Ramos (cell line): ENCODE measurements at regions not wholly inside any gene's neighbourhood (a gene's known extent, or its start where the extent isn't known, plus 50 kb on each side); places are given as distances from the start of the nearest gene placed in this dataset.
"Not testable (repeated sequence)": the region's sequence is repeated elsewhere in the genome, so short reads cannot be mapped to it uniquely, and the experiment has no call there.

Experiments
- in situ Hi-C: fragments of 300-500 bp; cut with MboI; formaldehyde crosslinking; loops from one replicate; pipeline ENCODE4 v1.14.3; 2022; ENCODE audit warnings: low sequenced_read_pairs; ENCODE audit not compliant: unreplicated experiment

GRCh38 chr2:199216253-199216652 lies 241.5 kb downstream of the SATB2 start:
- in situ Hi-C loops = no loop called here

GRCh38 chr2:199207011-199207410 lies 250.7 kb downstream of the SATB2 start:
- in situ Hi-C loops = no loop called here

GRCh38 chr2:199206536-199206935 lies 251.2 kb downstream of the SATB2 start:
- in situ Hi-C loops = no loop called here

- in situ Hi-C loops = no loop called here
Measured at GRCh38 chr2:199202964-199203363, 254.8 kb downstream of the SATB2 start.

GRCh38 chr2:199201539-199201938 lies 256.2 kb downstream of the SATB2 start:
- in situ Hi-C loops = no loop called here

- in situ Hi-C loops = no loop called here
Measured at GRCh38 chr2:199199797-199200196, 257.9 kb downstream of the SATB2 start.

- in situ Hi-C loops = no loop called here
Measured at GRCh38 chr2:199197448-199197847, 260.3 kb downstream of the SATB2 start.

- in situ Hi-C loops = no loop called here
Measured at GRCh38 chr2:199196686-199197085, 261.1 kb downstream of the SATB2 start.

- in situ Hi-C loops = no loop called here
Measured at GRCh38 chr2:199195927-199196502, 261.7 kb downstream of the SATB2 start.

- in situ Hi-C loops = no loop called here
Measured at GRCh38 chr2:199191461-199191860, 266.3 kb downstream of the SATB2 start.

- in situ Hi-C loops = no loop called here
Measured at GRCh38 chr2:199189229-199189628, 268.5 kb downstream of the SATB2 start.

- in situ Hi-C loops = no loop called here
Measured at GRCh38 chr2:199186301-199186751, 271.4 kb downstream of the SATB2 start.

GRCh38 chr2:199185174-199185573 lies 272.6 kb downstream of the SATB2 start:
- in situ Hi-C loops = not testable (repeated sequence)

GRCh38 chr2:199163613-199164458 lies 293.9 kb downstream of the SATB2 start:
- in situ Hi-C loops = no loop called here

GRCh38 chr2:199160677-199161465 lies 296.9 kb downstream of the SATB2 start:
- in situ Hi-C loops = no loop called here

GRCh38 chr2:199160081-199160480 lies 297.7 kb downstream of the SATB2 start:
- in situ Hi-C loops = no loop called here

- in situ Hi-C loops = no loop called here
Measured at GRCh38 chr2:199148076-199148845, 309.5 kb downstream of the SATB2 start.

- in situ Hi-C loops = no loop called here
Measured at GRCh38 chr2:199147216-199147615, 310.5 kb downstream of the SATB2 start.

GRCh38 chr2:199144546-199144945 lies 313.2 kb downstream of the SATB2 start:
- in situ Hi-C loops = no loop called here

- in situ Hi-C loops = no loop called here
Measured at GRCh38 chr2:199144036-199144435, 313.7 kb downstream of the SATB2 start.
